ENCODE measurements at regions not wholly inside any gene's neighbourhood (a gene's known extent, or its start where the extent isn't known, plus 50 kb on each side); places are given as distances from the start of the nearest gene placed in this dataset.

DNA sequence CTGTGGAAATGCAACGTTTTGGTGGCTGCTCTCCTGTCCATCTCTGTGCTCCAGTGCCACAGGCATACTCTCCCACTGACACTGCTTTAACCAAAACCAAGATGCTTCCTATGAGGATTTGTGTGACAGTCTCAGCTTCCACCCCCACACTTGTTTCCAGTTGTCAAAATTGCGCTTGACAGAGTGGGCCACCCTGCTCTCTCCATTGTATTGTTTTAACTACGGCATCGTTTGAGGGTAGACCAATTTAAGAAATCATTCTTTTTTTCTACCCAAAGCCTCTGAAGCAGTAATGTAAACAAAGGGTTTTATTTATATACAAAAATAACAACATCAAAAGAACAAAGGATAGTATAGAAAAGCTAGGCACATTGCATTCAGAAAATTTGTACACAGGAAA lies 178.0 kb downstream of the INHBA start:
- no peak for DNase-seq (ENCODE audit: low spot score)

- DNase-seq (ENCODE audit: low spot score), result no peak
These were observed 182.4 kb downstream of the INHBA start for GRCh38 chr7:41520445-41520844.

DNA sequence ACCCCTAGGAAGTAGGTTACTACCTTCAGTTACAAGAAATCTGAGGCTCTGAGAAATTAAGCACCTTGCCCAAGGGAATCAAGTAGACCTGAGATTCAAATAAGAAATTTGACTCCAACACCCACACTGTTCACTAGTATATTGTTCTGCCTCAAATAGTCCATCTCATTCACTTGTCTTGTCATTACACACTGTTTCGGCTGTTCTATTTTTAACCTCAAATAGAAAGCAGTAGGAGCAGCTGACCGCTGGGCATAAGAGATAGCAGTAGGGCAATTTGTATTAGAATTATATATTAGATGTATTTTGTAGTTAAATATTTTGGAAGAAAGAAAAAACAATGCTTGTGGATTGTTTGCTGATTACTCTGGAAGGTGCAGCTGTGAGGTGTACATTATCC lies 185.1 kb downstream of the INHBA start:
- DNase-seq (ENCODE audit: low spot score), result no peak

DNA sequence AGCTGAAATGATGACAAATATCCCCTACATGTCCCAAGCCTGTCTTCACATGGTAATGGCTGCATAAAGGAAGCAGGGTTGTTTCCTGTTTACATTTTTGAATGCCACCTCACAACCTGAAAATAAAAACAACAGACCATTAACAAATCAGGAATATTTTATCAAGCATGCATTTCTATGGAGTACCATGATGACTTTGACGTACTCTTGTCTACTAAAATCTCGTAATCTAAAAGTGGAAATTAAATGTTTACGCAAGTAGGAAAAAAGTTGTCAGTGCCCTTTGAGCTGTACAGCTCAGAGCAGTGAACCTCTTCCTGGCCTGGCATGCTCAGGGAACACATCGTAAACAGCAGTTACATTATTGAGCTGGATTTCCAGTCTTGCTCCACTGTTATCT lies 194.1 kb downstream of the INHBA start:
- DNase-seq (ENCODE audit: low spot score), result peak; percentile 68

DNA sequence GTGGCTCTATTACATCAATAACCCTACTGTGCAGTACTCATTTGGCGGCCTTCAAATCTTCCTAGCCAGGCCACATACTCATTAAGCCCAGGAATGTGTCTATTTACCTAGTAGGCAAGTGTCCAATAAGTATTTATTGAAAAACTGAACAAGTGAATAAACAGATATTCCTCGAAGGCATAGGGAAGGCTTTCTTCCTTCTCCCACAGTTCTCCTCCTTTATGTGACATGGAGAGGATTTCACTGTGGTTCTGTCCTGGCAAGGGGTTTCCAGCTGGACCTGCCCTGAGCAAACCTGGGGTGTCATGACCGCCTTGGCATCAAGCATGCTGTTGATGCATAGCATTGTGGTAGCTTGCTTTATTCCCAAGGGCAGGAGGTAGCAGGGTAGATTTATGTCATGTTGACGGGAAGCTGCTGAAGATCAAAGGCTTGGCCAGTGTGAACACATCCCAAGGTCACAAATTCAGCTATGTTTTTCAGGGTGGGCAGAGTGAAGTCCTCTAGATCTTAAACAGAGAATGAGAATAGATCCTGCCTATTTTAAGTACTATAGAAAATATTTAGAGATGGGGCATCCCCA lies 195.1 kb downstream of the INHBA start:
- DNase-seq (ENCODE audit: low spot score), result no peak

DNA sequence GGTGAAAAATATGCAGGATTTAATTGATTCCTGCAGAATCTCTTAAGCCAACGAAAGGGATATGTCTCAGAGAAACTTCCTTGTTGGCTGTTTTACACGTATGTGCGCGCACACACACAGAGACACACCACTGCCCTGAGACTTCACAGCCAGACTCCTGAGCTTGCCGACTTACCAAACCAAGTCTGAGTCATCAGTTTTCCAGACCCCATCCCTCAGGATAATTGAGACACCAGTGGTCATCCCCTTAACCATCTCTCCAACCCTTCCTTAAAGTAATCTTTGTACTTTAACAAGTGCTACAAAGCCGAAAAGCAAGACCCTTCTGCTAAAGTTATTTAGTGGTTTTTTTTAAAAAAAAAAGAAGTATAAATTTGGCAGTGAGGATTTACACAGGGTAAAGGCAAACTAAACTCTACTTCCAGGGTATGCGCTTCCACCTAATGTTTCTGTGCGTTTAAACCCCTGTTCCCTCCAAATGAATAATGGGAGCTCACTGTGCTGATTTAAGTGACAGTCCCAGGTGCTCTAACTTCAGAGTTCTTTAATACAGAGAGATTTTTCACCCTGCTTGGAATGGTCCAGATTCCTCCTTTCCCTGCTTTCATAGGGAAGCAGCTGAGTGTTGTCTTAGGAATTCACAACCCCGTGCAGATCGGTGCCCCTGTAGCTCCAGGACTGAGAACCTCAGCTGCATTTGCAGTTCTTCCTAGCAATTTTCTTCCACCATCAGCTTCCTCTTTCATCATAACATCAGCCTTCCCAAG lies 198.5 kb downstream of the INHBA start:
- DNase-seq (ENCODE audit: low spot score), result no peak

GRCh38 chr7:41503438-41503837 lies 199.5 kb downstream of the INHBA start:
- DNase-seq (ENCODE audit: low spot score), result no peak

- DNase-seq (ENCODE audit: low spot score), result peak; percentile 75
These were observed 201.4 kb downstream of the INHBA start for GRCh38 chr7:41501466-41501865.

- DNase-seq (ENCODE audit: low spot score), result peak; percentile 78
These were observed 201.9 kb downstream of the INHBA start for GRCh38 chr7:41501006-41501405.

GRCh38 chr7:41492603-41493002 lies 210.3 kb downstream of the INHBA start:
- DNase-seq (ENCODE audit: low spot score), result no peak

DNA sequence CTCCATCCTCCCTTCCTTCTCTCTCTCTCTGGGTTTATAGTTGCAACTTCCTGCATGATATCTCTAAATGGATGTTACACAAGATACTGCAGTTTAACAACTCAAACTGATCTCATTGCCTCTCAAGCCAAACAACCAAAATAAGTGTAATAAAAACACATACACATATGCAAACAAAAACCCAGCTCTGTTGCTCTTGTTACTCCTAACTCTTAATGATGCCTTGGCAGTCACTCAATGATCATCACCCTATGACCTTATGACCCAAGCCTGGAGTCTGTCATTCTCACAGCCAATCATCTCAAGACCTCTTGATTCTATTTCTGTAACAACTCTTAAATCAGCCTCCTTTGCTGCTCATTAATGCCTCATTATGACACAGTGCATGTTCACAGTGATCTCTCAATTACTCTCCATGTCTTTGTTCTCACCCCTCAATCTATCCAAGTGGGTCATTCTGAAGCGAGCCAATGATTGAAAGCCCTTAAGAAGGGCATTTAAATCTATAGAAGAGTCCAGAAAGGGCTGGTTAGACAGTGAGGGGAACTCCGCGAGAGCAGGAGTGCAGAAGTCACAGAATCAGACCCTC lies 210.9 kb downstream of the INHBA start:
- peak; percentile 42 for DNase-seq (ENCODE audit: low spot score)

DNA sequence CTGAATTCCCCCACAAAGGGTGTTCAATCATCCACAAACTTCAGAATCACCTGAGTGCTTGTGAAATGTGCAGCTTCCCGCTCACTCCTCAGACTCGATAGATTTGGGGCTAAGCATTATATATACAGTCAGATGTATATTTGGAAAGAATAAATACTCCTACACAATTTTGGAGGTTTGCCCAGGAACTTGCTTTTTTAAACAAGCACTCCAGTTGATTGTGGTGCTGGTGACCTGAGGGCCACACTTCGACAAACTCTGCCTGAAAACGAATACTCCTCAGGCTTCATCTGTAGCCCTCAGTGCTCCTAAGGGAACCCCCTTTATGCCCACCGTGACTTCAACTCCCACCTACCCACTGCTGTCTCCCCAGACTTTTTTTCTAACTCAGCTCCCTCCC lies 211.6 kb downstream of the INHBA start:
- DNase-seq (ENCODE audit: low spot score), result peak; percentile 46

GRCh38 chr7:41489885-41490284 lies 213.0 kb downstream of the INHBA start:
- DNase-seq (ENCODE audit: low spot score), result no peak

DNA sequence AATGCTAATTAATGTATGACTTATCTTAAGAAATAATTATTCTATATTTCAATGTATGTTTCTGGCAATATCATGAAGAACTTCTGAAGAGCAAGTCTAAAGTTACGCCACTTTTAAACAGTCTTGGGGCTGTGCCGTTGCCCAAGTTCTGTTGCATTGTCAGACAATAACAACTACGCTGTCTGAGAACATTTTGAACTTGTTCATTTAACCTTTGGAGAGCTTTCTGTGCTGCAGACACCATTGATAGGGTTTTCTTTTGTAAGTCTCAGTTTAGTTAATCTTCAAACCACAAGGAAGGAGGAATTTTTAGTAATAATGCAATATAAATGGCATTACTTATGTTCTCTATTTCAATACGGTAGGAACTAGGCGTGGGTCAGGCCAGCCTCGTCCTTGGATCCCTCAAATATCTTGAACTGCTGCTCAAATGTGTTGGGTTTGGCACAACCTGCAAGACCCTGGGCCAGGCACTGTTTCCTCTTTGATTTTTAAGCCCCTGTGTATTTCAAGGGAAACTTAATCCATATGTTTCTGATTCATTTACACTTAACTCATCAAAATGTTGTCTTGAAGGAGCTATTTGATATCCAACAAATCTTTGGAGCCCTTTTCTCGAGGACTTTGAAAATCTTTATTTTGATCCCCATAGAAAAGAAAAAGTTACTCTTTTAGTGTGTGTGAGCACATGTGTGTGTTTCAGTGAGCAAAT lies 215.5 kb downstream of the INHBA start:
- no peak for DNase-seq (ENCODE audit: low spot score)

GRCh38 chr7:41481353-41481752 lies 221.5 kb downstream of the INHBA start:
- DNase-seq (ENCODE audit: low spot score), result no peak

DNA sequence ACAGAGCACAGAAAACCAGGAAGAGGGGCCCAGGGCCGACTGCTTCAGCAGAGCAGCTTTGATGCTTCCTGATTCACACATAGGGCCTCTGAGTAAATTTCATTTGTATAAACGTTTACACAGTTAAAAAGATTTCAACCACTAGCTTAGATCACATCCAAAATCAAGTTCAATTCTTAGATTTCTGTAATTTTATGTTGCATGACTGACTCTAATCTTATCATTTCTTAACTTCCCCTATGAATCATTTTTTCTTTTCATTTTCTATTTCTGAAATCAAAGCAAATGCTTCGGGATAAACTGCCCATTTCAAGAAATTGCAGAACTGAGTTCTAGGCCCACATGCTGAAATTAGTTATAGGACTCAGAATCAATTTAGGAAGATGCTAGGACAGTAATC lies 224.7 kb downstream of the INHBA start:
- DNase-seq (ENCODE audit: low spot score), result no peak

- DNase-seq (ENCODE audit: low spot score), result no peak
These were observed 226.5 kb downstream of the INHBA start for GRCh38 chr7:41476460-41476803.

DNA sequence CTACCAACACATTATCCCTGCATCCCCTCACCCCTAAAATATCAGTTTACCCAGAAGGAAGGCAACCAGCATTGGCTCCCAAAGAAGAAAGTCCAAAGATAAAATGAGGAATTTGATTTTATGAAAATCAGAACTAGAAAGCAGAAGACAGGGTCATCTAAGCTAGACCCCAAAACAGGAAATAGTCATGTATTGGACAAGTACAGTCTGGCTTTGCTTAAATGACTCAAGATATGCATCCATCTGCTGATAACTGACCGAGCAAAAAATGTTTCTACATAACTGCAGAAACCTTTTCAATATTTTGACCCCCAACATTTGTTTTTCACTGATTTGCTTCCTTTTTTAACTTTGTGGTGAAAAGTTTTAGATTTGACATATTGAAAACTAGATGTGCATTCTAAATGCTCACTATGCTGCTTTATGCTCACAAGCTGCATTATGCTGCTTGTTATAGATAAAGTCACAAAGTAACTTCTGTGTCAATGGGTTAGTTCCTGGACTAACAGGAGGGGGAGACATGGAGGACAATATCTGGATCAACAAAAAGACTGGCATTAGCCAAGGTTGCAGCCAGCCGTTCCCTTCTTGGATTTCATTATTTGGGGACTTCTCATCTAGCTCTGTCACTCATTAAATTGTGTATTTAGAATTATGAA lies 227.0 kb downstream of the INHBA start:
- no peak for DNase-seq (ENCODE audit: low spot score)

- no peak for DNase-seq (ENCODE audit: low spot score)
These were observed 230.3 kb downstream of the INHBA start for GRCh38 chr7:41472427-41473125.

DNA sequence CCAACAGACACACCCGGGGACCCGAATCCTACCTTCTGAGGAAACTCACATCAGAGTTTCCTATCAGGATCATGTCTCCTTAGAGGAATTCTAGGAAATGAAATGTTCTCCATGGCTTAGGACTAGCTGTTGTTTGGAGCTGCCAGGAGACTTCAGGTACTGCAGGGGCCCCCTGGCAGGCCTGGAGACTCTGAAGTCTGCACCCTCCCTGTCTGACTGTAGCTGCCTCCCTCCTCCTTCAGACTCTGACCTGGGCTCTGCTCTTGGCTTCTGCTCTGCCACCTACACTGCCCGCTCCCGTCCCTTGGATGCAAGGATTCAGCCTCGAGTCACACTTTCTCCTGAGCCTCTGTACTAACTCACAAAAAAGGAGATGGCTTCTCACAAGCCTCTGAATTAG lies 232.8 kb downstream of the INHBA start:
- DNase-seq (ENCODE audit: low spot score), result no peak

- no peak for DNase-seq (ENCODE audit: low spot score)
These were observed 235.3 kb downstream of the INHBA start for GRCh38 chr7:41467596-41467995.
